Neural cell (in vitro differentiated cells): ENCODE measurements at regions not wholly inside any gene's neighbourhood (a gene's known extent, or its start where the extent isn't known, plus 50 kb on each side); places are given as distances from the start of the nearest gene placed in this dataset.
"Not testable (repeated sequence)": the region's sequence is repeated elsewhere in the genome, so short reads cannot be mapped to it uniquely, and the experiment has no call there.

ENCODE experiments used
- H2AFZ ChIP-seq: fragments of 200-600, 300-800 bp; sonication (generic), shearing (Covaris generic); 2 replicates; pipeline ENCODE4 v1.6.0; 2014; ENCODE audit warnings: low read depth, mild to moderate bottlenecking, antibody characterized with exemption, low read length, moderate library complexity
- H3F3A ChIP-seq: fragments of 200-600 bp; shearing (Covaris generic); 2 replicates; pipeline ENCODE4 v1.6.1; 2016; ENCODE audit warnings: mild to moderate bottlenecking, moderate library complexity, mixed read lengths, antibody characterized with exemption, low read length; ENCODE audit not compliant: insufficient read depth, poor library complexity, severe bottlenecking
- H3K27ac ChIP-seq: fragments of 200-600, 300-800 bp; sonication (generic), shearing (Covaris generic); 2 replicates; pipeline ENCODE4 v1.5.1; 2014; ENCODE audit warnings: mild to moderate bottlenecking, low read length, moderate library complexity
- H3K27me3 ChIP-seq: fragments of 300-800, 200-600 bp; sonication (generic), shearing (Covaris generic); 2 replicates; pipeline ENCODE4 v1.6.0; 2014; ENCODE audit warnings: mild to moderate bottlenecking, low read depth, low read length, moderate library complexity; ENCODE audit not compliant: insufficient read depth
- H3K36me3 ChIP-seq: fragments of 300-800, 200-600 bp; sonication (generic), shearing (Covaris generic); 2 replicates; pipeline ENCODE4 v1.5.1; 2014; ENCODE audit warnings: mild to moderate bottlenecking, antibody characterized with exemption, low read length, moderate library complexity; ENCODE audit not compliant: insufficient read depth
- H3K4me2 ChIP-seq: fragments of 300-800, 200-600 bp; sonication (generic), shearing (Covaris generic); 2 replicates; pipeline ENCODE4 v1.6.0; 2014; ENCODE audit warnings: mild to moderate bottlenecking, low read length
- H3K4me3 ChIP-seq: fragments of 300-800, 200-600 bp; sonication (generic), shearing (Covaris generic); 2 replicates; pipeline ENCODE4 v1.5.1; 2014; ENCODE audit warnings: mild to moderate bottlenecking, low read length, moderate library complexity
- H3K79me2 ChIP-seq: fragments of 200-600 bp; shearing (Covaris generic); replicated peaks from 2 replicates; pipeline ENCODE4 v1.6.0; 2014; ENCODE audit warnings: mild to moderate bottlenecking, low read length, moderate library complexity; ENCODE audit not compliant: insufficient read depth
- H3K9ac ChIP-seq: fragments of 300-800, 200-600 bp; sonication (generic), shearing (Covaris generic); 2 replicates; pipeline ENCODE4 v1.6.1; 2016; ENCODE audit warnings: mild to moderate bottlenecking, low read length, mixed read lengths
- H3K9me2 ChIP-seq: fragments of 200-600 bp; shearing (Covaris generic); 2 replicates; pipeline ENCODE4 v1.6.1; 2016; ENCODE audit warnings: mild to moderate bottlenecking, low read length, mixed read lengths; ENCODE audit not compliant: insufficient read depth
- H3K9me3 ChIP-seq: fragments of 200-600, 300-800 bp; sonication (generic), shearing (Covaris generic); 2 replicates; pipeline ENCODE4 v1.6.1; 2016; ENCODE audit warnings: mild to moderate bottlenecking, mixed run types, low read length, moderate library complexity, mixed read lengths
- H4K20me1 ChIP-seq: fragments of 200-600 bp; shearing (Covaris generic); 2 replicates; pipeline ENCODE4 v1.6.1; 2016; ENCODE audit warnings: mild to moderate bottlenecking, mixed run types; ENCODE audit not compliant: insufficient read depth
- EP300 ChIP-seq: fragments of 450-650 bp; conservative IDR thresholded peaks from 2 replicates; pipeline ENCODE4 v1.6.1; 2014; ENCODE audit warnings: antibody characterized with exemption, mild to moderate bottlenecking, moderate library complexity; ENCODE audit not compliant: poor library complexity, severe bottlenecking
- EZH2 ChIP-seq: fragments of 200-600, 300-800 bp; shearing (Covaris generic), sonication (generic); IDR thresholded peaks from 2 replicates; pipeline ENCODE4 v1.6.1; 2014; ENCODE audit warnings: antibody characterized with exemption, low read length, borderline replicate concordance, mild to moderate bottlenecking; ENCODE audit not compliant: insufficient read depth, poor library complexity, severe bottlenecking
- MXI1 ChIP-seq: fragments of 450-650 bp; conservative IDR thresholded peaks from 2 replicates; pipeline ENCODE4 v1.6.1; 2014; ENCODE audit warnings: antibody characterized with exemption, mild to moderate bottlenecking; ENCODE audit not compliant: poor library complexity, severe bottlenecking
- POLR2AphosphoS5 ChIP-seq: IDR thresholded peaks from 2 replicates; pipeline ENCODE4 v1.6.1; 2012
- RAD21 ChIP-seq: fragments of 450-650 bp; conservative IDR thresholded peaks from 2 replicates; pipeline ENCODE4 v1.6.1; 2014; ENCODE audit warnings: antibody characterized with exemption, mild to moderate bottlenecking, moderate library complexity
- SMC3 ChIP-seq: fragments of 450-650 bp; conservative IDR thresholded peaks from 2 replicates; pipeline ENCODE4 v1.6.1; 2014; ENCODE audit warnings: antibody characterized with exemption, mild to moderate bottlenecking, moderate library complexity; ENCODE audit not compliant: poor library complexity
- TAF1 ChIP-seq: IDR thresholded peaks from 2 replicates; pipeline ENCODE4 v1.6.1; 2012; ENCODE audit warnings: low read depth
- TF ChIP-seq, protein P1 (sequence below): fragments of 450-650 bp; IDR thresholded peaks from 2 replicates; pipeline ENCODE4 v1.5.1; 2014; ENCODE audit warnings: antibody characterized with exemption, mild to moderate bottlenecking, moderate library complexity; ENCODE audit not compliant: poor library complexity, severe bottlenecking
- TF ChIP-seq, protein P2 (sequence below): IDR thresholded peaks from 2 replicates; pipeline ENCODE4 v1.6.1; 2012; ENCODE audit warnings: borderline replicate concordance

DNA sequence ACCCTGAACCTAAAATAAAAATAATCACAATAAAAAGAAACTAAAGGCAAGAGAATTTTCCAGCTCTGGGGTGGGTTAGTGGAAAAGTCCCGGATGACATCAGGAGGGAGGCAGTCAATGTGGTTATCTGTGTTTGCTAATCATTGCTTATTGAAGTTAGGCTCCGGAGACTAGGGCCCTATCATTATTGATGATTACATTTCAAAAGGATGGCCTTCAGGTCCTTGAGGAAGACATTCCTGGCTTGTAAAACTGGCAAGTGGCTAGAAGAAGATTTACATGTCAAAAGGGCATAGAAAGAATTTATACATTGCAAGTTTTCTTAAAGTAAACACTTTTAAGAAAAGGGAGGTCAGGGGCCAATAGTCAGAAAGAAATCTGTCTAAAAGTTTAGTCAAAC is 123.4 kb downstream of the POSTN start:
- Histone ChIP-seq H3K4me3 (no peak overlapping the region), H3F3A (no peaks in the 10 kb centered on the region), H2AFZ (no peak overlapping the region), H3K27ac (no peak overlapping the region), H3K27me3 (no peaks in the 10 kb centered on the region), H3K9me2 (no peaks in the 10 kb centered on the region), H3K79me2 (no peaks in the 10 kb centered on the region), H4K20me1 (no peaks in the 10 kb centered on the region), H3K4me2 (no peak overlapping the region), H3K9ac (no peak overlapping the region), H3K9me3 (no peaks in the 10 kb centered on the region), H3K36me3 (no peaks in the 10 kb centered on the region)
- TF ChIP-seq RAD21 (no peak), POLR2AphosphoS5 (no peak), EZH2 (no peak), EP300 (no peak), MXI1 (no peak), SMC3 (no peak), TAF1 (no peak)
- TF ChIP-seq, protein P1, sequence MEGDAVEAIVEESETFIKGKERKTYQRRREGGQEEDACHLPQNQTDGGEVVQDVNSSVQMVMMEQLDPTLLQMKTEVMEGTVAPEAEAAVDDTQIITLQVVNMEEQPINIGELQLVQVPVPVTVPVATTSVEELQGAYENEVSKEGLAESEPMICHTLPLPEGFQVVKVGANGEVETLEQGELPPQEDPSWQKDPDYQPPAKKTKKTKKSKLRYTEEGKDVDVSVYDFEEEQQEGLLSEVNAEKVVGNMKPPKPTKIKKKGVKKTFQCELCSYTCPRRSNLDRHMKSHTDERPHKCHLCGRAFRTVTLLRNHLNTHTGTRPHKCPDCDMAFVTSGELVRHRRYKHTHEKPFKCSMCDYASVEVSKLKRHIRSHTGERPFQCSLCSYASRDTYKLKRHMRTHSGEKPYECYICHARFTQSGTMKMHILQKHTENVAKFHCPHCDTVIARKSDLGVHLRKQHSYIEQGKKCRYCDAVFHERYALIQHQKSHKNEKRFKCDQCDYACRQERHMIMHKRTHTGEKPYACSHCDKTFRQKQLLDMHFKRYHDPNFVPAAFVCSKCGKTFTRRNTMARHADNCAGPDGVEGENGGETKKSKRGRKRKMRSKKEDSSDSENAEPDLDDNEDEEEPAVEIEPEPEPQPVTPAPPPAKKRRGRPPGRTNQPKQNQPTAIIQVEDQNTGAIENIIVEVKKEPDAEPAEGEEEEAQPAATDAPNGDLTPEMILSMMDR: no peak
- TF ChIP-seq, protein P2, sequence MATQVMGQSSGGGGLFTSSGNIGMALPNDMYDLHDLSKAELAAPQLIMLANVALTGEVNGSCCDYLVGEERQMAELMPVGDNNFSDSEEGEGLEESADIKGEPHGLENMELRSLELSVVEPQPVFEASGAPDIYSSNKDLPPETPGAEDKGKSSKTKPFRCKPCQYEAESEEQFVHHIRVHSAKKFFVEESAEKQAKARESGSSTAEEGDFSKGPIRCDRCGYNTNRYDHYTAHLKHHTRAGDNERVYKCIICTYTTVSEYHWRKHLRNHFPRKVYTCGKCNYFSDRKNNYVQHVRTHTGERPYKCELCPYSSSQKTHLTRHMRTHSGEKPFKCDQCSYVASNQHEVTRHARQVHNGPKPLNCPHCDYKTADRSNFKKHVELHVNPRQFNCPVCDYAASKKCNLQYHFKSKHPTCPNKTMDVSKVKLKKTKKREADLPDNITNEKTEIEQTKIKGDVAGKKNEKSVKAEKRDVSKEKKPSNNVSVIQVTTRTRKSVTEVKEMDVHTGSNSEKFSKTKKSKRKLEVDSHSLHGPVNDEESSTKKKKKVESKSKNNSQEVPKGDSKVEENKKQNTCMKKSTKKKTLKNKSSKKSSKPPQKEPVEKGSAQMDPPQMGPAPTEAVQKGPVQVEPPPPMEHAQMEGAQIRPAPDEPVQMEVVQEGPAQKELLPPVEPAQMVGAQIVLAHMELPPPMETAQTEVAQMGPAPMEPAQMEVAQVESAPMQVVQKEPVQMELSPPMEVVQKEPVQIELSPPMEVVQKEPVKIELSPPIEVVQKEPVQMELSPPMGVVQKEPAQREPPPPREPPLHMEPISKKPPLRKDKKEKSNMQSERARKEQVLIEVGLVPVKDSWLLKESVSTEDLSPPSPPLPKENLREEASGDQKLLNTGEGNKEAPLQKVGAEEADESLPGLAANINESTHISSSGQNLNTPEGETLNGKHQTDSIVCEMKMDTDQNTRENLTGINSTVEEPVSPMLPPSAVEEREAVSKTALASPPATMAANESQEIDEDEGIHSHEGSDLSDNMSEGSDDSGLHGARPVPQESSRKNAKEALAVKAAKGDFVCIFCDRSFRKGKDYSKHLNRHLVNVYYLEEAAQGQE: no peak

DNA sequence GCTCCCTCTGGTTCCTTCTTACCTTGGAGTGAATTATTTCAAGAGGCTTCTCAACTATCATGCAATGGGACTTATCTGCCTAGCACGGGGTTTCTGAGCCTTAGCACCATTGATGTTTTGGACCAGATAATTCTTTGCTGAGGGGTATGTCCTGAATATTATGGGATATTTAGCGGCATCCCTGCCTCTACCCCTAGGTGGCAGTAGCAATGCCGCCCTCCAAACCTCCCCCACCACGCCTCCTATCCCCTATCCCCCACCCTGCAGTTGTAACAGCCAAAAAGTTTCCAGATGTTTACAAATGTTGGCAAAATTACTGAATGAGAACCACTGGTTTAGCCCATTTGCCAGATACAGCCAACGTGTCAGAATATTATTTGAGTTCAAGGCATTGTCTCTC is 125.5 kb downstream of the POSTN start:
- Histone ChIP-seq H3K27me3 (no peaks in the 10 kb centered on the region), H3K9ac (no peak overlapping the region), H3F3A (no peaks in the 10 kb centered on the region), H3K9me3 (no peaks in the 10 kb centered on the region), H3K4me3 (no peak overlapping the region), H3K36me3 (no peaks in the 10 kb centered on the region), H4K20me1 (no peaks in the 10 kb centered on the region), H2AFZ (no peak overlapping the region), H3K9me2 (no peaks in the 10 kb centered on the region), H3K79me2 (no peaks in the 10 kb centered on the region), H3K27ac (no peak overlapping the region), H3K4me2 (no peak overlapping the region)
- TF ChIP-seq SMC3 (no peak), POLR2AphosphoS5 (no peak), RAD21 (no peak), MXI1 (no peak), TAF1 (no peak), EZH2 (no peak), EP300 (no peak)
- TF ChIP-seq, protein P2: no peak
- TF ChIP-seq, protein P1: no peak

DNA sequence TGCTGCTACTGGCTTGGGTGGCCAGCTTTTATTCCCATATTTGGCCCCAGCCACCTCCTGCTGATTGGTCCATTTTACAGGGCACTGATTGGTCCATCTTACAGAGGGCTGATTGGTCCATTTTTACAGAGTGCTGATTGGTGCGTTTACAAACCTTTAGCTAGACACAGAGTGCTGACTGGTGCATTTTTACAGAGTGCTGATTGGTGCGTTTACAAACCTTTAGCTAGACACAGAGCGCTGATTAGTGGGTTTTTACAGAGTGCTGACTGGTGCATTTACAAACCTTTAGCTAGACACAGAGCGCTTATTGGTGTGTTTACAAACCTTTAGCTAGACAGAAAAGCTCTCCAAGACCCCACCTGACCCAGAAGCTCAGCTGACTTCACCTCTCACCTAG is 126.3 kb downstream of the POSTN start:
- not testable (repeated sequence) for H3K9me3 ChIP-seq, H3K9ac ChIP-seq, H3F3A ChIP-seq, H3K27me3 ChIP-seq, H3K36me3 ChIP-seq, H3K4me3 ChIP-seq, H2AFZ ChIP-seq, H3K4me2 ChIP-seq, H3K9me2 ChIP-seq, H4K20me1 ChIP-seq, H3K79me2 ChIP-seq, H3K27ac ChIP-seq
